Neural crest cell (in vitro differentiated cells): ENCODE measurements at regions not wholly inside any gene's neighbourhood (a gene's known extent, or its start where the extent isn't known, plus 50 kb on each side); places are given as distances from the start of the nearest gene placed in this dataset.
A peak's percentile ranks its signal among the peaks of the same experiment; 100 is the strongest.

Source experiments
- DNase-seq: peaks from one replicate; pipeline ENCODE4 v3.0.0; 2021; ENCODE audit warnings: low read depth, mixed read lengths, low spot score
- H3K27ac Mint-ChIP-seq: one replicate; pipeline ENCODE4 v1.8.0; 2021; ENCODE audit warnings: mild to moderate bottlenecking, mixed read lengths; ENCODE audit not compliant: unreplicated experiment
- H3K27me3 Mint-ChIP-seq: 2 replicates; pipeline ENCODE4 v1.8.0; 2021; ENCODE audit warnings: low read depth, mild to moderate bottlenecking, mixed read lengths
- H3K36me3 Mint-ChIP-seq: 2 replicates; pipeline ENCODE4 v1.8.0; 2021; ENCODE audit warnings: low read depth, mild to moderate bottlenecking, mixed read lengths
- H3K4me1 Mint-ChIP-seq: 2 replicates; pipeline ENCODE4 v1.8.0; 2021; ENCODE audit warnings: mixed read lengths
- H3K4me3 Mint-ChIP-seq: one replicate; pipeline ENCODE4 v1.8.0; 2021; ENCODE audit warnings: mild to moderate bottlenecking, mixed read lengths
- H3K9me3 Mint-ChIP-seq: 2 replicates; pipeline ENCODE4 v1.8.0; 2021; ENCODE audit warnings: mixed read lengths
- CTCF ChIP-seq: fragments of 200-600 bp; sonication (generic); conservative IDR thresholded peaks from 2 replicates; pipeline ENCODE4 v1.5.0; 2021; ENCODE audit warnings: antibody characterized with exemption, mild to moderate bottlenecking

- H3K27me3 Mint-ChIP-seq: no peaks in the 10 kb centered on the region
- H3K27ac Mint-ChIP-seq: peak overlapping the region; percentile 45
- DNase-seq: no peak
- H3K4me3 Mint-ChIP-seq: no peak overlapping the region
- no peak for TF ChIP-seq CTCF
- H3K4me1 Mint-ChIP-seq: peaks cover 5% of the 10 kb centered on the region
- no peaks in the 10 kb centered on the region for H3K36me3 Mint-ChIP-seq
- no peaks in the 10 kb centered on the region for H3K9me3 Mint-ChIP-seq
Measured at GRCh38 chr2:144669196-144669987, 149.5 kb upstream of the ZEB2 start.

GRCh38 chr2:144668493-144669110, 148.7 kb upstream of the ZEB2 start:
- H3K4me3 Mint-ChIP-seq: no peak overlapping the region
- peaks cover 5% of the 10 kb centered on the region for H3K4me1 Mint-ChIP-seq
- no peak overlapping the region for H3K27ac Mint-ChIP-seq
- DNase-seq: no peak
- H3K9me3 Mint-ChIP-seq: no peaks in the 10 kb centered on the region
- no peak for TF ChIP-seq CTCF
- no peaks in the 10 kb centered on the region for H3K27me3 Mint-ChIP-seq
- H3K36me3 Mint-ChIP-seq: no peaks in the 10 kb centered on the region

GRCh38 chr2:144666032-144666431, 146.1 kb upstream of the ZEB2 start:
- no peak overlapping the region for H3K27ac Mint-ChIP-seq
- H3K27me3 Mint-ChIP-seq: no peaks in the 10 kb centered on the region
- no peak for TF ChIP-seq CTCF
- H3K4me1 Mint-ChIP-seq: peaks cover 12% of the 10 kb centered on the region
- H3K4me3 Mint-ChIP-seq: no peak overlapping the region
- H3K9me3 Mint-ChIP-seq: no peaks in the 10 kb centered on the region
- peaks cover 2% of the 10 kb centered on the region for H3K36me3 Mint-ChIP-seq
- DNase-seq: no peak

GRCh38 chr2:144663207-144663606, 143.3 kb upstream of the ZEB2 start:
- no peak for TF ChIP-seq CTCF
- Mint-ChIP-seq H3K4me3 (no peak overlapping the region), H3K27me3 (no peaks in the 10 kb centered on the region), H3K9me3 (no peaks in the 10 kb centered on the region), H3K36me3 (peaks cover 2% of the 10 kb centered on the region), H3K4me1 (peaks cover 11% of the 10 kb centered on the region), H3K27ac (no peak overlapping the region)
- DNase-seq: no peak

GRCh38 chr2:144660518-144661316, 140.8 kb upstream of the ZEB2 start:
- no peaks in the 10 kb centered on the region for H3K27me3 Mint-ChIP-seq
- no peaks in the 10 kb centered on the region for H3K9me3 Mint-ChIP-seq
- no peak overlapping the region for H3K4me3 Mint-ChIP-seq
- no peak for TF ChIP-seq CTCF
- peaks cover 11% of the 10 kb centered on the region for H3K4me1 Mint-ChIP-seq
- no peak for DNase-seq
- no peak overlapping the region for H3K27ac Mint-ChIP-seq
- peaks cover 2% of the 10 kb centered on the region for H3K36me3 Mint-ChIP-seq
